Mucosa of gallbladder (tissue), 1 donor: ENCODE measurements at regions not wholly inside any gene's neighbourhood (a gene's known extent, or its start where the extent isn't known, plus 50 kb on each side); places are given as distances from the start of the nearest gene placed in this dataset.

Experiments
- DNase-seq: peaks from one replicate; pipeline ENCODE4 v3.0.0-alpha.2; 2020; ENCODE audit warnings: low spot score
- donor health status: DM: no; HTN: no; CAD: no.

DNA sequence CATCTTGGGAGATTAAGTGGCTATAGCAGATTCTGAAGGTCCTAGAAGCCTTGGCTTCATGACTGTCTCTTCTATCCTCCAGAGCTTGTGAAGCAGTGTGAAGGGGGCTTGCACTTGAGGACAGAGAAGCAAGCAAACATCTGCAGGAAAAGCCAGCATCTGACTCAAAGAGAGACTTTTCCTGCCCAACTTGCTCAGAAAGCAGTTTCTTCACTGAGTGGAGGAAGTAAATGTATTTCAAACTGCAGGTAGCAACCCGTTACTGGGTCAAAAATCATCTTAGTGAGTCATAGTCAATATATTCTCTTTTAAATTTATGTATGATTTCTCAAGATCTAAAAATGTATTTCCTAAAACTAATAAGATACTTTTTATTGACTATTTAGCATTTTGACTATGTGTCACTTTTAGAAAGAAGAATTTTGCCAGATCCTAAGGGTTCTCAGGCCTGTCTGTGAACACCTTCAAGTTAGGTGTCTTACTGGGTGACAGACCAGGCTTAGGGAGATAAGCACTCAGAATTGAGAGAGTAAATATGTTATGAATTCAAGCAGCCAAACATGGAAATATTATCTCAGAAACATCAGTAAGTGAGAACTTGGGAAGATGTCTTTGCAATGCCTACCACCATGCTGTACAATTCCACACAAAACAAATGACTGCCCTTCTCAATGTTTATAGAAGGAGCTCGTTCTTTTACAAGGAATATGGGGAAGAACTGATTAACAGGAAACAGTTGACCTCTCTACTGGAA lies 72.6 kb upstream of the DMAC1 start:
- DNase-seq: no peak

- no peak for DNase-seq
These were observed 69.8 kb upstream of the DMAC1 start for GRCh38 chr9:7869340-7869739.

GRCh38 chr9:7862170-7862569 lies 62.6 kb upstream of the DMAC1 start:
- no peak for DNase-seq

DNA sequence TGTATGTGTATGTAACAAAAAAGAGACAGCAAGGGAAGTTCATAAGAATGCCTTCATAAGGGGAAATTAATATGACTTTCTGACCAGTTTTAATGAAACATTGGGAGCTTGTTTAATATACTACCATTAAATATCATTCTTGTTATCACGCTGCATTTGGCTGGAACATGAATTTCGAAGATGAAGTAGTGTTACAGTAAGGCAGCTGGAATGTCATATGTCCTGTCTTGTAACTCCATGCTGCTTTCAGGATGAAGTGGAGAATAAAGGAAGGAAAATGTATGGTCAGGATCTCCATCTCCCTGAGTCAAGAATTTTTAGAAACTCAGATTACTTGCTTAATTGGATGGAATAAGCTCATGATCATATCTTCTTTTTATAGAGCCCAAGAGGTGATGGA lies 61.5 kb upstream of the DMAC1 start:
- no peak for DNase-seq

- DNase-seq: no peak
These were observed 60.7 kb upstream of the DMAC1 start for GRCh38 chr9:7860335-7860709.

DNA sequence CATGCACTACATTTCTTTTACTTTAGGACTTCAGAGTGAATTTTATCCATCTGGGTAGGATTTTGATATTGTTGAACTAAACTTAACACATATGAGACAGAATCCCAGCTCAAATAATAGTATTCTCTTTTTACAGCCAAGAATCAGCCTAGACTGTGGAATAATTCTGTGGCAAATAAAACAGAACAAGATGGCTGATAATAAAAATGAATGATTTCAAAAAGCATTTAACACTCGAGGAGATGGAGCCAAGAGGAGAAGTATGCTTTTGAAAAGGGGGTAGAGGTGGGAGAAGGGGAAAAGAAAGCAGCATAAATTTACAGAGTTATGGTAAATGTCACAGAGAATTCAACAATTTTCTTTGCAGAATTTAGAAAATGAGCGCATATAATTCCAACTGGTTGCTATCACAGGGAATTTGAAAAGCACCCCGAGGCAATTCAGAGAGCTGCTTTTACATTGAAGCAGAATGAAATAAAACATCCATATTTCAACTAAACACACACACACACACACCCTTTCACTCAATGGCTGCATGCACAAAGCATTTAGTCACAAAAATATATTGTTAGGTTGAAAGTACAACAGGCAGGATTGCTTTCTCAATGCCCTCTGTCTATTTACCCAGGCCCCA lies 60.2 kb upstream of the DMAC1 start:
- DNase-seq: no peak

GRCh38 chr9:7858166-7858565 lies 58.6 kb upstream of the DMAC1 start:
- DNase-seq: no peak

- DNase-seq: no peak
These were observed 55.2 kb upstream of the DMAC1 start for GRCh38 chr9:7854763-7855162.
